Vagina (tissue), 2 donors: ENCODE measurements at regions not wholly inside any gene's neighbourhood (a gene's known extent, or its start where the extent isn't known, plus 50 kb on each side); places are given as distances from the start of the nearest gene placed in this dataset.

Source experiments
- CTCF ChIP-seq, 3 experiments: fragments of 450-650 bp in 2 of 3; fragments of 200-600 bp in 1 of 3; sonication (generic) in 1 of 3; IDR thresholded peaks; one replicate each; pipeline ENCODE4 v1.5.1; 2017 to 2019; ENCODE audit warnings: antibody characterized with exemption in 3 of 3, mild to moderate bottlenecking in 2 of 3, moderate library complexity in 2 of 3
- POLR2AphosphoS5 ChIP-seq, 2 donors: sonication (generic); formaldehyde crosslinking; IDR thresholded peaks; one replicate each; pipeline ENCODE4 v1.9.0; 2017; ENCODE audit warnings: antibody characterized with exemption in 2 of 2, mild to moderate bottlenecking in 2 of 2, low read depth in 1 of 2; ENCODE audit not compliant: insufficient read depth in 1 of 2

GRCh38 chr5:39896104-39896503 lies 471.3 kb upstream of the DAB2 start:
- TF ChIP-seq CTCF (IDR thresholded peaks at IDR 0.05) = no peak
- no peak for TF ChIP-seq POLR2AphosphoS5 (IDR thresholded peaks at IDR 0.05; ENCODE audit: insufficient read depth in 1 of 2, low read depth in 1 of 2)
